ENCODE measurements at regions not wholly inside any gene's neighbourhood (a gene's known extent, or its start where the extent isn't known, plus 50 kb on each side); places are given as distances from the start of the nearest gene placed in this dataset.

GRCh38 chr10:107616463-107617410 lies 452.2 kb upstream of the SORCS1 start:
- DNase-seq (ENCODE audit: low read depth), result no peak
- in situ Hi-C loops (cut with HindIII; ENCODE audit: low pct_unique_long_range_greater_than_20kb, low sequenced_read_pairs), result no loop called here

- no peak for DNase-seq (ENCODE audit: low read depth)
- in situ Hi-C loops (cut with HindIII; ENCODE audit: low pct_unique_long_range_greater_than_20kb, low sequenced_read_pairs), result no loop called here
Observed at GRCh38 chr10:107616031-107616430, 451.5 kb upstream of the SORCS1 start.

GRCh38 chr10:107614939-107615685 lies 450.6 kb upstream of the SORCS1 start:
- no peak for DNase-seq (ENCODE audit: low read depth)
- in situ Hi-C loops (cut with HindIII; ENCODE audit: low pct_unique_long_range_greater_than_20kb, low sequenced_read_pairs), result no loop called here

- in situ Hi-C loops (cut with HindIII; ENCODE audit: low pct_unique_long_range_greater_than_20kb, low sequenced_read_pairs), result no loop called here
- no peak for DNase-seq (ENCODE audit: low read depth)
Observed at GRCh38 chr10:107611115-107611514, 446.6 kb upstream of the SORCS1 start.

GRCh38 chr10:107589081-107589480 lies 424.6 kb upstream of the SORCS1 start:
- in situ Hi-C loops (cut with HindIII; ENCODE audit: low pct_unique_long_range_greater_than_20kb, low sequenced_read_pairs), result no loop called here
- DNase-seq (ENCODE audit: low read depth), result no peak

GRCh38 chr10:107585630-107586029 lies 421.1 kb upstream of the SORCS1 start:
- in situ Hi-C loops (cut with HindIII; ENCODE audit: low pct_unique_long_range_greater_than_20kb, low sequenced_read_pairs), result no loop called here
- no peak for DNase-seq (ENCODE audit: low read depth)

GRCh38 chr10:107583974-107584373 lies 419.5 kb upstream of the SORCS1 start:
- in situ Hi-C loops (cut with HindIII; ENCODE audit: low pct_unique_long_range_greater_than_20kb, low sequenced_read_pairs), result no loop called here

GRCh38 chr10:107579970-107580369 lies 415.5 kb upstream of the SORCS1 start:
- no peak for DNase-seq (ENCODE audit: low read depth)
- in situ Hi-C loops (cut with HindIII; ENCODE audit: low pct_unique_long_range_greater_than_20kb, low sequenced_read_pairs), result no loop called here

More at GRCh38 chr10:107583974-107584373, 419.5 kb upstream of the SORCS1 start:
- no peak for DNase-seq (ENCODE audit: low read depth)

GRCh38 chr10:107577221-107577620 lies 412.7 kb upstream of the SORCS1 start:
- in situ Hi-C loops (cut with HindIII; ENCODE audit: low pct_unique_long_range_greater_than_20kb, low sequenced_read_pairs), result no loop called here
- DNase-seq (ENCODE audit: low read depth), result no peak

- in situ Hi-C loops (cut with HindIII; ENCODE audit: low pct_unique_long_range_greater_than_20kb, low sequenced_read_pairs), result no loop called here
- no peak for DNase-seq (ENCODE audit: low read depth)
Observed at GRCh38 chr10:107576746-107577145, 412.2 kb upstream of the SORCS1 start.

- in situ Hi-C loops (cut with HindIII; ENCODE audit: low pct_unique_long_range_greater_than_20kb, low sequenced_read_pairs), result no loop called here
- DNase-seq (ENCODE audit: low read depth), result no peak
Observed at GRCh38 chr10:107565014-107565413, 400.5 kb upstream of the SORCS1 start.

GRCh38 chr10:107561136-107561650 lies 396.7 kb upstream of the SORCS1 start:
- in situ Hi-C loops (cut with HindIII; ENCODE audit: low pct_unique_long_range_greater_than_20kb, low sequenced_read_pairs), result no loop called here
- DNase-seq (ENCODE audit: low read depth), result no peak

- no peak for DNase-seq (ENCODE audit: low read depth)
- in situ Hi-C loops (cut with HindIII; ENCODE audit: low pct_unique_long_range_greater_than_20kb, low sequenced_read_pairs), result no loop called here
Observed at GRCh38 chr10:107557916-107558315, 393.4 kb upstream of the SORCS1 start.

- in situ Hi-C loops (cut with HindIII; ENCODE audit: low pct_unique_long_range_greater_than_20kb, low sequenced_read_pairs), result no loop called here
- no peak for DNase-seq (ENCODE audit: low read depth)
Observed at GRCh38 chr10:107554333-107554732, 389.8 kb upstream of the SORCS1 start.

- in situ Hi-C loops (cut with HindIII; ENCODE audit: low pct_unique_long_range_greater_than_20kb, low sequenced_read_pairs), result no loop called here
- no peak for DNase-seq (ENCODE audit: low read depth)
Observed at GRCh38 chr10:107553470-107553869, 389.0 kb upstream of the SORCS1 start.

- no peak for DNase-seq (ENCODE audit: low read depth)
- in situ Hi-C loops (cut with HindIII; ENCODE audit: low pct_unique_long_range_greater_than_20kb, low sequenced_read_pairs), result no loop called here
Observed at GRCh38 chr10:107552963-107553362, 388.5 kb upstream of the SORCS1 start.

- in situ Hi-C loops (cut with HindIII; ENCODE audit: low pct_unique_long_range_greater_than_20kb, low sequenced_read_pairs), result no loop called here
- DNase-seq (ENCODE audit: low read depth), result no peak
Observed at GRCh38 chr10:107548301-107548700, 383.8 kb upstream of the SORCS1 start.

- DNase-seq (ENCODE audit: low read depth), result no peak
- in situ Hi-C loops (cut with HindIII; ENCODE audit: low pct_unique_long_range_greater_than_20kb, low sequenced_read_pairs), result no loop called here
Observed at GRCh38 chr10:107546986-107547385, 382.5 kb upstream of the SORCS1 start.

- in situ Hi-C loops (cut with HindIII; ENCODE audit: low pct_unique_long_range_greater_than_20kb, low sequenced_read_pairs), result no loop called here
- DNase-seq (ENCODE audit: low read depth), result no peak
Observed at GRCh38 chr10:107546284-107546683, 381.8 kb upstream of the SORCS1 start.
